GM19455 (cell line): ENCODE measurements at regions not wholly inside any gene's neighbourhood (a gene's known extent, or its start where the extent isn't known, plus 50 kb on each side); places are given as distances from the start of the nearest gene placed in this dataset.
"Not testable (repeated sequence)": the region's sequence is repeated elsewhere in the genome, so short reads cannot be mapped to it uniquely, and the experiment has no call there.

Experiments
- ATAC-seq: cut with Tn5 transposase; IDR thresholded peaks from one replicate; pipeline ENCODE4 v1.9.1; 2021; ENCODE audit not compliant: unreplicated experiment

- no peak for ATAC-seq
Measured at GRCh38 chr1:70745199-70745598, 302.4 kb downstream of the PTGER3 start.

- ATAC-seq: not testable (repeated sequence)
Measured at GRCh38 chr1:70746062-70746461, 301.6 kb downstream of the PTGER3 start.

- not testable (repeated sequence) for ATAC-seq
Measured at GRCh38 chr1:70747123-70747522, 300.5 kb downstream of the PTGER3 start.

DNA sequence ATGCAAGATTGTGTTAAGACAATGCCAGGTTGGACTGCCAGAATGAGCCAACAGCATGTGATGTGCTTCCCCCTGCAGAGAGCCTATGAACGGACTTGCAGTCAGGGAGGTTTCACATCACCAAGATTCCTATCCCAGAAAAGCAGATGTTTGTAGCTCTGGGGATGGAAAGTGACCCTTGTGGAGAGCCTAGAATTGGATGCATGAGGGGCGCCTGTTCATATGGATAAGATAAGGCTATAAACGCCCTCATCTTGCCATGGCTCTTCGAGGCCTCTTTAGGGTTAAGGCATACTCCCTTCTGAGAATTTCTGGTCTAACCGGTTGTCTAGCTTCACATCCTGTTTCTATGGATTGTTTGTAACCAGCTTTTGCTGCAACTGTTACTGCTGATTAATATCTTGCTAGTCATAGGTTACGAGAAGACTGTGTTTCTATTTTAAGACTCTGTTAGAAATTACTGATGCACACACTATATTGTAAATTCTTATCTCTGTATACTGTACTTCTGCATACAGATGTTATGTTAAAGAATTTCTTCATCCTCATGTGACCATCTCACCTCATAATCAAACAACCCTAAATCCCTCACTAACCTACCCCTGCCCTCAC, 295.8 kb downstream of the PTGER3 start:
- ATAC-seq: not testable (repeated sequence)

DNA sequence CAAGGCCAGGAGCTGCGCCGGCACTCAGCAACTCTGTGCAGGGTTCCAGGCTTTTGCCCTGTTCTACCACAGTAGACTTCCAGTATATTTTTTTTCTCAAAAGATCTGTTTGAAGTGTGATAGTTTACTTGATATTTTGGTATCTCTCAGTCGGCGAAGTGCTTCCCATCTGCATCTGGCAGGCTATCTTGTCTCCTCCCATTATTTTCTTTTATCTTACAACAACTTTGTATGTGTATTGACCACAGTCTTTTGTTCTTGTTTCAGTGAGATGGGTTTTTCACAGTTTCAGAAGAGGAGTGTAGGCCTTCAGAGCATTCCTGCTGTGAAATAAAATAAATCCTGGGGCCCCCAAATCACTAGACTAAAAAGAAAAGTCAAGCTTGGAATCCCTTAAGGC, 292.9 kb downstream of the PTGER3 start:
- no peak for ATAC-seq

DNA sequence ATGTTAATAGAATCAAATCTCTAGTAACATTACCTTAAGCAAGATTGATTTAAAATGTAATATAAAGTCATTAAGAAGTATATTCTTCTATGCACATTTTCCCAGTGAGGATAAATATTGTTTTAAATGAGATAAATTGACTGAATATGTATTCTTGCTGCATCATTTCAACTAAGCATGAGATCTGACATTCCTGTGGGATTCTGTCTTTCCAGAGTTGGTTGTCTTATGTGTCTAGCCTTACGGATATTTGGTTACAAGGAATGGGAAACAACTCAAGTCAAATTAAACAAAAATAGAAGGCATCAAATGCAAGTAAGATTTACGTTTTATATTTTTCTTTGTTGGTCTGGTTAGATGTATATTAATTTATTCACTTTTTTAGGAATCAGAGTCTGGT, 287.5 kb downstream of the PTGER3 start:
- ATAC-seq: no peak

DNA sequence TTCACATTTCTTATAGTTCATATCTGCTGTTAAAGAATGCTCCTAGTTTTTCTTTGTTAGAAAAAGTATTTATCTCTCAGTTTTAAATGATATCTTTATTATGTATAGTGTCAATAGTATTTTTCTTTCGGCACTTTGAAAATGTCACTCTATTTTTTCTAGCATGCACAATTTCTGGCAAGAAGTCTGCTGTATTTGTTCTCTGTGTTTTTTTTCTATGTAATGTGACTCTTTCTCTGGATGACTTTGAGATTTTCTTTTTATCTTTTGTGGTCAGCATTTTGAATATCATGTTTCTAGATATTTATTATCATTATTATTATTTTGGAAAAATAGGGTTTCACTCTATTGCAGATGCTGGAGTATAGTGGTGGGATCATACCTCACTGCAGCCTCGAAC, 285.2 kb downstream of the PTGER3 start:
- ATAC-seq: no peak

DNA sequence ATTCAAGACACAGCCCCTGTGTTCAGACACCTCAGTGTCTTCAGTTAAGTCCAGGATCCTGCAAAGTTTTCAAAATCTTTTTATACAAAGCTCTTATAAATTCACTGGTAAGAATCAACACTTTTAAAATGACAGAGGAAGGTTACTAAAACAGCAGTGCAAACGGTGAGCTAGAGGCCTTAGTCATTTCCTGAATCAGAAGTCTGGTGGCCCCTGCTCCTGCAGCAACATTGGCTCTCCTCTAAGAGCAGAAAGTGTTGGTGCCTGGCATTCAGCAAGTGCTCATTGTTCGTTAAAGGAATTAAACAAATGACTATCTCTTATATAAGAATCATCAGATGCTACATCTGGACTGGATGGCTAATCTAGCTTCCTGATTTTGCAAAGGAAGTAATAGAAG, 282.9 kb downstream of the PTGER3 start:
- ATAC-seq: no peak

DNA sequence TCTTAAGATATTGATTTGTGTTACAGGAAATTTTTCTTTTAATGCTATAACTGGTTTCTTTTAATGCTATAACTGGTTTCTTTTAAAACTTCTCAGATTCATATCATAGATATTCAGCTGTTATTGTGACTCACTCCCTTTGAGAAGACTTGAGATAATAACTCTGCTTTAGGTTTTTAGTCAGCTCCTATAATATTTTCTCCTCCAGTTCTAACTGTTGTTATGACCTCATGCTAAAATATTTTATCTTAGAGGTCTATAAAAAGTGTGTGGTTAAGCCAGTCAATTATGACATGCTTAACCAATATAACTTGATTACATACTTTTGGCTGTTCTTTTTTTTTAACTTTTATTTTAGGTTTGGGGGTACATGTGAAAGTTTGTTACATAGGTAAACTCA, 280.2 kb downstream of the PTGER3 start:
- no peak for ATAC-seq

- ATAC-seq: no peak
Measured at GRCh38 chr1:70768216-70768615, 279.4 kb downstream of the PTGER3 start.

DNA sequence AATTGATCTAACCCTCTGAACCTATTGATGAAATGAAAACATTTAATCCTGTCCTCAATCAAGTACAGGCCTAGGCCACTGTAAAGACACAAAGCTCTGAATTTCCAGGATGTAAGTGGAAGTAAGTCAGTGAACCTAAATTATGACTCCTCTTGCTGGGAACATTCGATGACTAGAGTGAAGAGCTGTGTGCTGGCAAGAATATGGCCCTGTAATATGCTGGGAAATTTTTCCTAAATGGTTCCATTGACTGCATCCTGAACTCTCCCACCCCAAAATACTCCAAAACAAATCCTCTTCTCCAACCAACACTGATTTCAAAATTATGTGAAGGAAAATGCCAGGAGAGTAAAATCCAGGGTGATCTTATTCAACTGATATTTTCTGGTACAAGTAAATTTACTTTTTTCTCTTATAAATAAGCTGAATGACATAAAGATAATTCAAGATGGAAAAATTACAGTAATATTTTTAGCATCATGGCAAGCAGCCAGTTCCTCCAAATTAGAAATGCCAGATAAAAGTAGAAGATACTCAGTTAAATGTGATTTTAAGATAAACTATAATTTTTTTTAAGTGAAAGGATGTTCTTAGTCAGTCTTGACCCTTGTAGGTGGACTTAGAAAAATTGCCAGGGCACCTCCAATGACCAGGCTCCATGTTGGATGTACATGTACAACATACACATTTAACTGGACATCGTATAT, 269.4 kb downstream of the PTGER3 start:
- no peak for ATAC-seq

DNA sequence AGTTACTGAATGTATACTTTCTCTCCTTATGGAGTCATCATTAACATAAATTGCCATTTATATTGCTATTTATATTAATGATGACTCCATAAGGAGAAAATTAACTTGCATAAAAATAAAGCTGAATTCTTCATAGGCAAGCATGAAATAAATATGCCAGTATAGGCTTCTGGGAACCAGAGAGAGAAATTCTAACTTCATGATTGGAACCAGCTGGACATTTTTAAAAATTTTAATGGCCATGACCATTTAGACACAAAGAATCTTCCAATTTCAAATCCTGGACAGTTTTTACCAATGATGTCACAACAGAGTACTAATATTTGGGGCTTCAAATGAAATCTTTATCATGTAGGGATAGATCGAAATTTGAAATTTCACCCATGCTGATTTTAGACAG, 268.7 kb downstream of the PTGER3 start:
- ATAC-seq: no peak

DNA sequence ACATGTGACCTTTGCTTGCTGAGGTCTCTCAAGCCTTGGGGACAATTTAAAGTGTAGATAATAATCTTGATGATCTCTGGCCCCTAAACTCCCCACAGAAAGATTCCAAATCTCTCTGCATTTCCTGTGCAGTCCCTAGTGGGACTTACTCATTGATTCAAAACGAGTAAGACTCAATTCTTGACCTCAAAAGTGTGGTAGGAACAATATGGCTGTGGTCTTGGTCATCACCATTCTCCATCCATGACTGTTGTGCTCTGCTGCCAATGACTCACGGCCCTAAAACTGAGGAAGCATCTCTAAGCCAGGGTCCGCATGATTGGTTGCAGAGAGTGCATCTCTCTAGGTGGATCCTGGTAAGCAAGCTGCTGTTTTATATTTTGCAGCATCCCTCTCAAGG, 268.0 kb downstream of the PTGER3 start:
- no peak for ATAC-seq

GRCh38 chr1:70785287-70785686, 262.3 kb downstream of the PTGER3 start:
- ATAC-seq: no peak

DNA sequence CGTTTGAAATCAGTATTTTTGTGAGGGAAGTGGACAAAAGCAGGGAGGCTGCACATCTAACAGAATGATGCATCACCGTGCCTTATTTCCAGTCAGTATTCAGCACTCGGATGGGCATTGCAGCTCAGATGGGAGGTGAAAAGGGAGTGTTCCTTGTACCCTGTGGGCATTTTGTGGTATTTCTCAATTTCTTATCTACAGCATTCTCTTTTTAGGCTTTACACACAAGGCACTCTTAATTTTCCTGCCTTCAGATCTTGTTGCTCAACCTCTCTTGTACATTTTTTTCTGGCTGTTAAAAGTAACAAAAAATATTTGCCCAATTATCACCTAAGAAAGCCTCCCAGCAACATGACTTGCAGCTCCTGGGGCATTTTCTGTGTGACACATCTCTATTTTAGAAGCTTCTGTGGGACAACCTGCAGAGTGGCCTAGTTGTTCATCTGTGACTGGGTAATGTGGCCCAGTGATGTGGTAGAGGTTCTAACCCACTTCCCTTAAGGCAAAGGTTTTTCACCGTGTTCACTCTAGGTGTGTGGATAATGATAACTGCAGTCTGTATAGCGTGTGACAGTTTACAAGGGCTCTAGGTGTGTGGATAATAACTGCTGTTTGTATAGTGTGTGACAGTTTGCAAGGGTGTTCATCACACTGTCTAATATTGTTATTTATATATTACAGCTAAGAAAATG, 257.2 kb downstream of the PTGER3 start:
- ATAC-seq: no peak

DNA sequence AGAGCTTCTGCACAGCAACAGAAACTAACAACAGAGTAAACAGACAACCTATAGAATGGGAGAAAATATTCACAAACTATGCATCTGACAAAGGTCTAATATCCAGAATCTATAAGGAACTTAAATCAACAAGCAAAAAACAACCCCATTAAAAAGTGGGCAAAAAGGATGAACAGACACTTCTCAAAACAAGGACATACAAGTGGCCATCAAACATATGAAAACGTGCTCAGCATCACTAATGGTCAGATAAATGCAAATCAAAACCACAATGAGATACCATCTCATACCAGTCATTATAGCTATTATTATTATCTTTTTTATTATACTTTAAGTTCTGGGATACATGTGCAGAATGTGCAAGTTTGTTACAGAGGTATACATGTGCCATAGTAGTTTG, 252.6 kb downstream of the PTGER3 start:
- not testable (repeated sequence) for ATAC-seq

GRCh38 chr1:70796298-70796697, 251.3 kb downstream of the PTGER3 start:
- not testable (repeated sequence) for ATAC-seq

GRCh38 chr1:70802625-70803024, 245.0 kb downstream of the PTGER3 start:
- ATAC-seq: not testable (repeated sequence)

- ATAC-seq: no peak
Measured at GRCh38 chr1:70805641-70806040, 242.0 kb downstream of the PTGER3 start.

DNA sequence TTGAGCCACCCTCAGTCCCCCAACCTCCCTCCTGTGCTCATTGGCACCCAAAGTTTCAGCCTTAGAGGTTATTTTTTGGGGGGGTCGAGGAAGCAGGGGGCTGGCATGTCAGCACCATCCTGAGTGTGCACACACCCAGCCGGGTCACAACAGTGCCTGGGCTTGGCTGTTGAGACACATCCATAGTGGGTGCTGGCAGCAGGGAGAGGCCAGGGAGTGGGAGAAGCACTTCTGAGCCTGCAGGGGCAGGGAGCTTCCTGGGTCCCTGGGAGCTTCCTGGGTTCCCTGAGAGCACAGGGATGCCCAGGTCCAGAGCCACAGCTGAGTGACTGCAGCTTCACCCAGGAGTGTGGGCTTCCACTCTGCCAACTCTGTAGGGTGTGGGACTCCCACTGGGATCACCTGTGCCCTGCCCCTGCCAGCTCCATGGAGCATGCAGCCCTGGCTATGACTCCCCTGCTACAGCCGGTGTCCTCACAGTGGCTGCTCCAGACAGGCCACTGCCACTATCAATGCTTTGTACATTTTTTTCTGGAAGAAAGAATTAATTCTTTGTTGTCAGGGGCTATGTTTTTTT, 240.4 kb downstream of the PTGER3 start:
- no peak for ATAC-seq

DNA sequence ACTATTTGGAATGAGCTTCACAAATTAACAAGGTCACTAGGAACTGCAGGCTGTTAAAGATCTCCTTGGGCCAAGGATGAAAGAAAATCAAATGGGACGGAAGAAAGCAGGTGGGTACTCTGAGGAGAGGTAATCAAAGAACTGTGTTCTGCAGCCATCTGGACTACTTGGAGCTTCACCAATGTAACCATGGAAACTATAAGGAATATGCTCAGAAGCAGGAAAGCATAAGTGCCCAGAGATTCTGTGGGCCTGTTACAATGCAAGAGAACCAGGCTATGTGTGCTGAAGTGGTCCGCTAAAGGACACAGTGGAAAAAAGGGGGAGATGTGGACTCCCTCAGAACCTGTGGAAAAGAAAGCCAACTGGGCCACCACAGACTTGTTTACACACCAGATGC, 238.5 kb downstream of the PTGER3 start:
- ATAC-seq: no peak

DNA sequence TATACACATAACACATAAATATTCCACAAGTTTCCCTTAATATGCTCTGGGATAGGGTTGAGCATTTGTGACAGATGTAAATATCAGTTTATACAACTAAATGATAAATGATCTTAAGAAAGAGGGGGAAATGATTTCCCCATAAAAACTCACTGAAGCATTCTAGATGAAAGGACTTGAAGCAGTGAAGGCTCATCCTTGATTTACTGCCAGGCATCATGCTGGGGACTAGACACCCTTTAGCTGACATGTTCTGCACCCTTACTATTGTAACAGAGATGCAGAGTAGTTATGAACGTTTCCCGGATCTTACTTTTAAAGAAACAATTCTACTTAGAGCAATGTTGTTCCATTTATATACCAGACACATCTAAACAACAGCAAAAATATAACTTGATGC, 235.8 kb downstream of the PTGER3 start:
- no peak for ATAC-seq
